ENCODE measurements at regions not wholly inside any gene's neighbourhood (a gene's known extent, or its start where the extent isn't known, plus 50 kb on each side); places are given as distances from the start of the nearest gene placed in this dataset.

DNA sequence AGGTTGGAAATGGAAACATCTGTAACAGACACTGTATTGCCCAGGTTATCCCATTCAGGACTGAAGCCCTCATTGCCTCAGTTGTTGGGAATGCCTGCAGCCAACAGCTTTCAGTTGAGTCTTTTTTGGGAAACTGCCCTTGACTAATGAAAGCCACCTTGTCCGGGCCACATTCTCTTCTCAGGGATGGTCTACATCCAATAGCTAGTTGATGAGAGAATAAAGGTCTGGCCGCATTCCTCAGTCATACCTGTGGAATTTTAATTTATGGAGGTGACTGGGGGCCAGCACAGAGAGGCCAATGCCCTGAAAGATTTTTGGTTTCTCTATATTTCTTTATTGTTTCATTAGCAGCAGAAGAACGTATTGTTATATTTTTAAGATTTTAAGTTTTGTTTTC is 147.6 kb upstream of the MSX1 start:
- TF ChIP-seq, protein P1, sequence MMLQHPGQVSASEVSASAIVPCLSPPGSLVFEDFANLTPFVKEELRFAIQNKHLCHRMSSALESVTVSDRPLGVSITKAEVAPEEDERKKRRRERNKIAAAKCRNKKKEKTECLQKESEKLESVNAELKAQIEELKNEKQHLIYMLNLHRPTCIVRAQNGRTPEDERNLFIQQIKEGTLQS (IDR thresholded peaks at IDR 0.05): no peak
- no peak for TF ChIP-seq JUND (IDR thresholded peaks at IDR 0.05)
- TF ChIP-seq POLR2A (IDR thresholded peaks at IDR 0.05; ENCODE audit: borderline replicate concordance, extremely low read depth, insufficient read depth, insufficient read length): no peak
- no peak for TF ChIP-seq EZH2 (IDR thresholded peaks at IDR 0.05)
- TF ChIP-seq, protein P2, sequence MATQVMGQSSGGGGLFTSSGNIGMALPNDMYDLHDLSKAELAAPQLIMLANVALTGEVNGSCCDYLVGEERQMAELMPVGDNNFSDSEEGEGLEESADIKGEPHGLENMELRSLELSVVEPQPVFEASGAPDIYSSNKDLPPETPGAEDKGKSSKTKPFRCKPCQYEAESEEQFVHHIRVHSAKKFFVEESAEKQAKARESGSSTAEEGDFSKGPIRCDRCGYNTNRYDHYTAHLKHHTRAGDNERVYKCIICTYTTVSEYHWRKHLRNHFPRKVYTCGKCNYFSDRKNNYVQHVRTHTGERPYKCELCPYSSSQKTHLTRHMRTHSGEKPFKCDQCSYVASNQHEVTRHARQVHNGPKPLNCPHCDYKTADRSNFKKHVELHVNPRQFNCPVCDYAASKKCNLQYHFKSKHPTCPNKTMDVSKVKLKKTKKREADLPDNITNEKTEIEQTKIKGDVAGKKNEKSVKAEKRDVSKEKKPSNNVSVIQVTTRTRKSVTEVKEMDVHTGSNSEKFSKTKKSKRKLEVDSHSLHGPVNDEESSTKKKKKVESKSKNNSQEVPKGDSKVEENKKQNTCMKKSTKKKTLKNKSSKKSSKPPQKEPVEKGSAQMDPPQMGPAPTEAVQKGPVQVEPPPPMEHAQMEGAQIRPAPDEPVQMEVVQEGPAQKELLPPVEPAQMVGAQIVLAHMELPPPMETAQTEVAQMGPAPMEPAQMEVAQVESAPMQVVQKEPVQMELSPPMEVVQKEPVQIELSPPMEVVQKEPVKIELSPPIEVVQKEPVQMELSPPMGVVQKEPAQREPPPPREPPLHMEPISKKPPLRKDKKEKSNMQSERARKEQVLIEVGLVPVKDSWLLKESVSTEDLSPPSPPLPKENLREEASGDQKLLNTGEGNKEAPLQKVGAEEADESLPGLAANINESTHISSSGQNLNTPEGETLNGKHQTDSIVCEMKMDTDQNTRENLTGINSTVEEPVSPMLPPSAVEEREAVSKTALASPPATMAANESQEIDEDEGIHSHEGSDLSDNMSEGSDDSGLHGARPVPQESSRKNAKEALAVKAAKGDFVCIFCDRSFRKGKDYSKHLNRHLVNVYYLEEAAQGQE (IDR thresholded peaks at IDR 0.05; ENCODE audit: low read depth): no peak
- TF ChIP-seq POLR2AphosphoS5 (IDR thresholded peaks at IDR 0.05; ENCODE audit: low read depth, low read length): no peak
- TF ChIP-seq CEBPB (IDR thresholded peaks at IDR 0.05; ENCODE audit: low read depth): no peak
- TF ChIP-seq YY1 (IDR thresholded peaks at IDR 0.05; ENCODE audit: extremely low read depth, insufficient replicate concordance, low read depth, low read length): no peak
